ENCODE measurements at regions not wholly inside any gene's neighbourhood (a gene's known extent, or its start where the extent isn't known, plus 50 kb on each side); places are given as distances from the start of the nearest gene placed in this dataset.

DNA sequence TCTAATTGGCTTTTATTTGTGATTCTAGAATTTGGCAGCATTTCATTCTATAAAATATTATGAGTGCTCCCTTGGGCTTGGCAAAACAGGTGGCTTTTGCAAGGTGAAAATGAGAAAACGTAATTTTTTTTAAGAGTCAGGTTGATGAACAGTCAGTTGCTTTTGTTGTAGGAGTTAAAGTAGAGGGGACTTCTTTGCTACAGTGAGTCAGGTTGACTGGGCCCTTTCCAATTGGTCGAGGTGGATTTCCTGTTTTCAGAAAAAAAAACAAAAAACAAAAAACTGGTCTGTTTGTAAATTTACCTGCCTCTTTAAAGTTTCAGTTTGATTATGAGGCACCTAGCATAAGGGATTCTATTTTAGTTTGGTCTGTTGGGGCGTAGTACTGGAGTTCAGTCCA is 1469.4 kb upstream of the GBE1 start:
- Histone ChIP-seq H3K9ac (no peak overlapping the region), H3K4me3 (no peak overlapping the region), H3K9me2 (ENCODE audit: insufficient read depth) (no peaks in the 10 kb centered on the region), H3K4me2 (ENCODE audit: unreplicated experiment) (no peak overlapping the region), H4K20me1 (ENCODE audit: insufficient read depth) (no peaks in the 10 kb centered on the region), H3K79me2 (ENCODE audit: insufficient read depth) (no peaks in the 10 kb centered on the region), H3K4me1 (ENCODE audit: insufficient read depth) (no peaks in the 10 kb centered on the region), H3K27me3 (replicated peaks; ENCODE audit: insufficient read depth) (no peaks in the 10 kb centered on the region), H3K9me3 (ENCODE audit: low read depth) (no peaks in the 10 kb centered on the region), H3F3A (ENCODE audit: insufficient read depth) (no peaks in the 10 kb centered on the region), H3K27ac (no peak overlapping the region), H3K36me3 (ENCODE audit: low read depth) (no peaks in the 10 kb centered on the region), H2AFZ (no peak overlapping the region)
- no peak for TF ChIP-seq EZH2phosphoT487 (IDR thresholded peaks at IDR 0.05; ENCODE audit: insufficient read depth, low read depth)
- TF ChIP-seq EZH2 (IDR thresholded peaks at IDR 0.05; ENCODE audit: insufficient read depth, poor library complexity, severe bottlenecking), result no peak
- no peak for DNase-seq
- in situ Hi-C loops (cut with MboI), result no loop called here
- 5 to 14% methylated on average over 3 of the region's 3 CpGs for WGBS, 2 experiments (ENCODE audit: low coverage in 1 of 2, low lambda C conversion rate in 2 of 2, missing lambda C conversion rate in 2 of 2)

DNA sequence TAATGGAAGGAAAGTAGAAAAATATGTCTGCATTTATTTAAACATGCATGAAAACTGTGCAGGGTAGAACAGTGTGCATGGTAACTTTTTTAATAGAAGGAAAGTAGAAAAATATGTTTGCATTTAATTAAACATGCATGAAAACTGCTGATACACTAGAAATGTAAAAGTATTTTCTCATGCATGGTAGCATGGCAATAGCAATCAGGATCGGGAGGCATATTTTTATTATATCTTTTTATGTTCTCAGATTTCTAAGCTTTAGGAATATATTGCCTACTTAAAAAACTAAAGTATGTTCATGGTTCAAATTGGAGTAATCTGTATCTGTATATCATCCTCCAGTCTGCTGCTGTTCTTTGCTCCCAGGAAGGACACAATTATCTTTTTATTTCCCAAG is 1468.9 kb upstream of the GBE1 start:
- no peak for DNase-seq
- no peak overlapping the region for H3K9ac ChIP-seq
- no peaks in the 10 kb centered on the region for H3K79me2 ChIP-seq (ENCODE audit: insufficient read depth)
- H3K4me3 ChIP-seq, result no peak overlapping the region
- H3K9me2 ChIP-seq (ENCODE audit: insufficient read depth), result no peaks in the 10 kb centered on the region
- no peak overlapping the region for H2AFZ ChIP-seq
- TF ChIP-seq EZH2 (IDR thresholded peaks at IDR 0.05; ENCODE audit: insufficient read depth, poor library complexity, severe bottlenecking), result no peak
- no peak for TF ChIP-seq EZH2phosphoT487 (IDR thresholded peaks at IDR 0.05; ENCODE audit: insufficient read depth, low read depth)
- in situ Hi-C loops (cut with MboI), result no loop called here
- no peaks in the 10 kb centered on the region for H3K27me3 ChIP-seq (replicated peaks; ENCODE audit: insufficient read depth)
- no peak overlapping the region for H3K27ac ChIP-seq
- no peaks in the 10 kb centered on the region for H4K20me1 ChIP-seq (ENCODE audit: insufficient read depth)
- H3K9me3 ChIP-seq (ENCODE audit: low read depth), result no peaks in the 10 kb centered on the region
- H3K36me3 ChIP-seq (ENCODE audit: low read depth), result no peaks in the 10 kb centered on the region
- no peak overlapping the region for H3K4me2 ChIP-seq (ENCODE audit: unreplicated experiment)
- H3F3A ChIP-seq (ENCODE audit: insufficient read depth), result no peaks in the 10 kb centered on the region
- H3K4me1 ChIP-seq (ENCODE audit: insufficient read depth), result no peaks in the 10 kb centered on the region
- 21 to 38% methylated on average over 1 of the region's 1 CpG for WGBS, 2 experiments (ENCODE audit: low coverage in 1 of 2, low lambda C conversion rate in 2 of 2, missing lambda C conversion rate in 2 of 2)

DNA sequence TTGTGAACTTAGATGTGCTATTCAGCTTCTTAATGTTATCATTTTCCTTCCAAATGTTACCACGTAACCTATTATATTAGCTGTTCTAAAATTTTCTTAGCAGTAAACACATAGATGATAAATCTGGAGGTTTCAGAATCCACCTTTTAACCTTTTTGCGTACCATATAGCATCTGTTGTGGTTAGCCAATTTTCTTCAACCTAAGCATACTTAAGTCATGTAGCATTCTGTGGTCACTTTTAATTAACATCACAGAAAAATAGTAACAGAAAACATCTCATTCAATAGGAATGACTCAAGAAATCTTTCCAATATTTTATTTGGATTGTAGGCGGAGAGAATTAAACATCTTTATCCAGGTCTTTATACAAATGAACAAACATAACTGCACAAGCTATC is 1465.3 kb upstream of the GBE1 start:
- no peak overlapping the region for H3K4me2 ChIP-seq (ENCODE audit: unreplicated experiment)
- no peaks in the 10 kb centered on the region for H4K20me1 ChIP-seq (ENCODE audit: insufficient read depth)
- TF ChIP-seq EZH2phosphoT487 (IDR thresholded peaks at IDR 0.05; ENCODE audit: insufficient read depth, low read depth) (no peak), EZH2 (IDR thresholded peaks at IDR 0.05; ENCODE audit: insufficient read depth, poor library complexity, severe bottlenecking) (no peak)
- no peaks in the 10 kb centered on the region for H3K79me2 ChIP-seq (ENCODE audit: insufficient read depth)
- in situ Hi-C loops (cut with MboI), result no loop called here
- DNase-seq, result no peak
- H3K4me1 ChIP-seq (ENCODE audit: insufficient read depth), result no peaks in the 10 kb centered on the region
- no peak overlapping the region for H3K9ac ChIP-seq
- H3K27me3 ChIP-seq (replicated peaks; ENCODE audit: insufficient read depth), result no peaks in the 10 kb centered on the region
- no peak overlapping the region for H2AFZ ChIP-seq
- no peaks in the 10 kb centered on the region for H3K9me2 ChIP-seq (ENCODE audit: insufficient read depth)
- no peak overlapping the region for H3K4me3 ChIP-seq
- no peaks in the 10 kb centered on the region for H3K36me3 ChIP-seq (ENCODE audit: low read depth)
- 32 to 33% methylated on average over 3 of the region's 3 CpGs for WGBS, 2 experiments (ENCODE audit: low coverage in 1 of 2, low lambda C conversion rate in 2 of 2, missing lambda C conversion rate in 2 of 2)
- no peaks in the 10 kb centered on the region for H3K9me3 ChIP-seq (ENCODE audit: low read depth)
- H3K27ac ChIP-seq, result no peak overlapping the region
- no peaks in the 10 kb centered on the region for H3F3A ChIP-seq (ENCODE audit: insufficient read depth)

DNA sequence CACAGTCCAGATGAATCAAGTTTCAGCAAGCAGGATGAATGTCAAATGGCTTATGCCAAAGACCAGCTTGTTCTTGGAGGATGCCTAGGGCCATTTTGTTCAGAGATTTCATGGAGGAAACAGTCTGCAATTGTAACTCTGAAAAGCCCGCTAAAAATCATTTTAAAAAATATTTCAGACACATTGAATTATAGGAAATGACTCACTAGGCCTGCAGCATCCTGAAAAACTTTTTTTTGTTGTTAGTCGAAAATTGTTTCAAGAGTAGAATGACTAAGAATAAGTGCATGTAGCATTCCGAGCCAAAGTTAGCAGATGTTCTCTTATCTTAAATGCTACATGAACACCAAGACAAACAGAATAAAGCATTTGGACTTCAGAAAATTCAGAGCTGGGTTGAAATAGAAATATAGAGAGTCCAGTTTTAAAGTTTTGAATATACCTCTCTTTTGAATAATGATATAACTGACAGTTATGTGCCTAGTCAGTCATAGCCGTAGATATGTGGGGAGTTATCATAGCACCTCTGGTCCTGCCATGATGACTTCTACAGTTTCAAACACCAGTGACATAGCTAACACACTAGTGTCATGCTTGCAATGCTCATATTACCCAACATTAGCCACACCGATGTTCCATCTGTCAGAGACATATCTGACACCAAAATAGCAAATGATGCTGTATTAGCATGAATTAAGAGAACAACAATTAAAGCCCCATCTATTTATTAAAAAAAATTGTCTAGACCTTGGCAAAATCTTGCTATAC is 1462.8 kb upstream of the GBE1 start:
- Histone ChIP-seq H2AFZ (no peak overlapping the region), H3K9me3 (ENCODE audit: low read depth) (no peaks in the 10 kb centered on the region), H3K9ac (no peak overlapping the region), H3K4me3 (no peak overlapping the region), H3F3A (ENCODE audit: insufficient read depth) (no peaks in the 10 kb centered on the region), H3K36me3 (ENCODE audit: low read depth) (no peaks in the 10 kb centered on the region), H3K79me2 (ENCODE audit: insufficient read depth) (no peaks in the 10 kb centered on the region), H3K4me2 (ENCODE audit: unreplicated experiment) (no peak overlapping the region), H4K20me1 (ENCODE audit: insufficient read depth) (no peaks in the 10 kb centered on the region), H3K27ac (no peak overlapping the region), H3K27me3 (replicated peaks; ENCODE audit: insufficient read depth) (no peaks in the 10 kb centered on the region), H3K4me1 (ENCODE audit: insufficient read depth) (no peaks in the 10 kb centered on the region), H3K9me2 (ENCODE audit: insufficient read depth) (no peaks in the 10 kb centered on the region)
- 13 to 21% methylated on average over 5 of the region's 5 CpGs for WGBS, 2 experiments (ENCODE audit: low coverage in 1 of 2, low lambda C conversion rate in 2 of 2, missing lambda C conversion rate in 2 of 2)
- TF ChIP-seq EZH2 (IDR thresholded peaks at IDR 0.05; ENCODE audit: insufficient read depth, poor library complexity, severe bottlenecking) (no peak), EZH2phosphoT487 (IDR thresholded peaks at IDR 0.05; ENCODE audit: insufficient read depth, low read depth) (no peak)
- in situ Hi-C loops (cut with MboI), result no loop called here
- DNase-seq, result no peak
